HFFc6 (cell line): ENCODE measurements at regions not wholly inside any gene's neighbourhood (a gene's known extent, or its start where the extent isn't known, plus 50 kb on each side); places are given as distances from the start of the nearest gene placed in this dataset.

ENCODE experiments used
- DNase-seq: peaks from one replicate; pipeline ENCODE4 v3.0.0-alpha.2; 2018
- H3K27ac Mint-ChIP-seq: 2 replicates; pipeline ENCODE4 v1.8.0; 2020; ENCODE audit warnings: mild to moderate bottlenecking, mixed read lengths
- H3K27me3 Mint-ChIP-seq: 2 replicates; pipeline ENCODE4 v1.8.0; 2021; ENCODE audit warnings: mild to moderate bottlenecking, moderate library complexity, mixed read lengths; ENCODE audit not compliant: insufficient read depth
- H3K36me3 Mint-ChIP-seq: 2 replicates; pipeline ENCODE4 v1.8.0; 2021; ENCODE audit warnings: low read depth, mixed read lengths
- H3K4me1 Mint-ChIP-seq: 2 replicates; pipeline ENCODE4 v1.8.0; 2020; ENCODE audit warnings: low read depth, mixed read lengths
- H3K4me3 Mint-ChIP-seq: 2 replicates; pipeline ENCODE4 v1.8.0; 2020; ENCODE audit warnings: mild to moderate bottlenecking, moderate library complexity, mixed read lengths
- H3K9me3 Mint-ChIP-seq: 2 replicates; pipeline ENCODE4 v1.8.0; 2020; ENCODE audit warnings: mild to moderate bottlenecking, mixed read lengths
- CTCF ChIP-seq: fragments of 200-600 bp; sonication (generic); IDR thresholded peaks from 2 replicates; pipeline ENCODE4 v1.5.0; 2021; ENCODE audit warnings: antibody characterized with exemption, mild to moderate bottlenecking

- H3K4me1 Mint-ChIP-seq, result no peaks in the 10 kb centered on the region
- no peak for TF ChIP-seq CTCF
- no peak overlapping the region for H3K27ac Mint-ChIP-seq
- H3K4me3 Mint-ChIP-seq, result no peak overlapping the region
- H3K27me3 Mint-ChIP-seq, result no peaks in the 10 kb centered on the region; the same call in 1 of the 2 replicates
- no peak for DNase-seq
- peaks cover 38% of the 10 kb centered on the region for H3K9me3 Mint-ChIP-seq
- peaks cover 9% of the 10 kb centered on the region for H3K36me3 Mint-ChIP-seq
These were observed 56.3 kb downstream of the CYTL1 start for GRCh38 chr4:4962928-4963327.
